Stimulated activated CD4-positive, alpha-beta T cell treated with anti-CD3 and anti-CD28 coated beads, Interleukin-2, amount 100 ng/mL, for 48 hours (primary cell): ENCODE measurements at regions not wholly inside any gene's neighbourhood (a gene's known extent, or its start where the extent isn't known, plus 50 kb on each side); places are given as distances from the start of the nearest gene placed in this dataset.

Source experiments
- DNase-seq, 2 donors: peaks; one replicate each; pipeline ENCODE4 v3.0.0-alpha.2; 2020

DNA sequence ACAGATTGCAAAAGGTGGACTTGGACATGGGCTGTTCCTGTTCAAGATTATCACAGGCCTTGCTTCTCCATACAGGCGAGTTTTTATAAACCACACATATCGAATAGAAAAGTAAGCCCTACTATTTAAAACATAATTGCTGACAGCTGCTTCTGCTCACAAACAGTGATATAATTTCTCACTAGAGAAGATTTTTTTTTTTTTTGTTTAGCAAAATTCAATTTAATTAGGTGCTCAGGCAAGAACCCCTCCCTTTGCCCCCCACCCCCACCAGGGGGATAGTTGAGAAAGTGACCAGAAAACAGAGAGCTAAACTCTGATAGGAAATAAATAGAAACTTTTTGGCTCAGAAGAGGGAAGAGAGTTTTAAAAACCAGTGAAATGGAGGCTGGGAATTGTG is 132.8 kb upstream of the CRY1 start:
- DNase-seq: no peak

DNA sequence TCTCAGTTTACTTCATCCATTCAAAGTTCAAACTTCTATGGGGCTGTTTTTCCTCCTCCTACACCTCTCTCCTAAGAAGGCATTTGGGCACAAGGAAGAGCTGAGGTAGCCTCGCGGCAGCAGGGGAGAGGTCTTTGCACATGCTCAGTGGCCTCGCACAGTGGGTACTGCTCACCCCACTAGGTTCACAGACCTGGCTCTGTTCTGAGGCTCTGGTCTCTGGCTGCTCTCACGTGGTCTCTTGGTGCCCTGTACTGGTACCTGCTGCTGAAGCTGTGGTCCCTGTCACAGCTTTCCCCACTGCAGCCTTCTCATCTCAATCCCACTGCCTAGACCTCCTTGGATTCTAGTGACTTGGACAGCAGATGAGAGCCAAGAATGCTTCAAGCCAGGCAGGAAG is 134.7 kb upstream of the CRY1 start:
- DNase-seq: no peak

DNA sequence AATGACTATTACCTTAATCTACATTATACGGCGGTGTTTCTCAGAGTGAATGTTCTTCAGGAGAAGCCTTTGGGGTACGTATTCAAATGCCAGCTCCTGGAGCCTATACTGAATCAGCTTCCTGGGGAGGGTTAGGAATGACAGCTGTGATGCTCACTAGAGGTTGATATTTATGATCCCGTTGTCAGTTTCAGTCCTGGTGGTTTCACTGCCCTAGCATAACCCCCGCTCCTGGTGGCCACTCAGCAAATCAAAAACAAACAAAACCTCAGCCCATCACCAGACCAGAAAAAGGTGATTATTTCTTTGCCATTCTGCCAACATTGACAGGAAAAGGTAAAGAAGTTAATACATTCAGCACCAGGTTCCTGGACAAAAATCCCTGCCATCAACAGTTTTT is 136.5 kb upstream of the CRY1 start:
- DNase-seq: no peak

- DNase-seq: no peak
These were observed 138.0 kb upstream of the CRY1 start for GRCh38 chr12:107231303-107231702.

DNA sequence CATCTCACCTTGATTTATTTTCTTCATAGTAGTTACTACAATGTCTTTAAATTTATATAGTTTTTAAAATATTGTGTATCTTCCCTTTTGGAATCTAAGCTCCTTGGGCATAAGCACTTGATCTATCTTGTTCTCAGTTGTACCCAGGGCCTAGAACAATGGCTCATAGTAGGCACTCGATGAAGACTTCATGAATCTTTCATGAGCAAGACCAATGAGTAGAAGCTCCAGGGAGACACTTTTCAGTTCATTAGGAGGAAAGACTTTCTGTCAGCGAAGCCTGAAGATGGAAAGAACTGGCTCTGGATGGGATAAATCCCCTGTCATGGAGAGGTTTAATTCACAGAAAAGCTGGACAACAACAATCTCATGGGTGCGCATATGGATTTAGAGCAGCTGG is 140.2 kb upstream of the CRY1 start:
- DNase-seq: no peak

- DNase-seq: no peak
These were observed 142.3 kb upstream of the CRY1 start for GRCh38 chr12:107235600-107235999.

DNA sequence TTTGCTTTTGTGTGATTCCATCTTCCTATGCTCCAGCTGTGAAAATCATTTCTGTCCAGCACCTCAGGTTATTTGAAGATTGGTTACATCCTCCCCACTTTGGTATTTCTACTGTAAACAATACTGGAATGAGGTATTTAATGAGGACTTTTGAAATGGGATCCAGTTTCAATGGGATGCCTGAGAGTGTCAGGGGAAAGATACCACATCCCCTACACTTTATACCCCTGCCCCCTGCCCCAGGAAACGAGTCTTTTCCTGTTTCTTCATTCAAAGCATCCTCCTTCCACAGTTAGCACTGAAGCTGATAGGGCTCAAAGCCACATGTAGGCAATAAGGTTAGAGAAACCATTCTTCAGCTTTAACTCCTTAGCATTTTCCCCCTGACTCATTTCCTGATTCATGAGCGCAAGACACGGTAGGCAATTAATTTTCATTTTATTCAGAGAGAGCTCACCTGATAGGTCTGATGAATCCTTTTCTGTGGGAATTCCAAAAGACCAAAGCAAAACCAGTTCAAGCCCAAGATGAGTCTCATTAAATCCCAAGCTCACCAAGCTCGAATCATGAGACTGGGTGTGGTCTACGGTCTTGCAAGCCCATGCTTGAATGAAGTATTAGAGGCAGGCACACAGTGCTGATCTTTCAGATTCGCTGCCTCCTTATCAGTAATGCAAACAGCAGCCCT is 143.6 kb upstream of the CRY1 start:
- DNase-seq: no peak

GRCh38 chr12:107238296-107238695 is 144.9 kb upstream of the CRY1 start:
- DNase-seq: no peak

DNA sequence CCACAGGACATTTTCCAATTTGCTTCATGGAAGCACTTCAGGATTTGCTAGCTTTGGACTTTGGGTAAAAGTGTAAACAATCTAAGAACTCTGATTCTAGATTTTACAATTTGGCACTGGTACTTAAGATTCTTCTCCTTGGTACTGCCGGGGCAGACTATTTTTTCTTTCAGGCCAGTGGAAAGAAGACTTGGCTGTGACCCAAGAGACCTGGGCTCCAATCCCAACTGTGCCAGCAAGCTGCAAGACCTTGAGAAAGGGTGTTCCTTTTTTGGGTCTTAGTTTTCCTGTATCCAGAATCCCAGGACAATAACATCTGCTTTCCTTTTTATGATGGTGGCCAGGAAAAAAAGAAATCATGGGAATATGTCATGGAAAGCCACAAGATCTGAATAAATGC is 148.1 kb upstream of the CRY1 start:
- DNase-seq: no peak

DNA sequence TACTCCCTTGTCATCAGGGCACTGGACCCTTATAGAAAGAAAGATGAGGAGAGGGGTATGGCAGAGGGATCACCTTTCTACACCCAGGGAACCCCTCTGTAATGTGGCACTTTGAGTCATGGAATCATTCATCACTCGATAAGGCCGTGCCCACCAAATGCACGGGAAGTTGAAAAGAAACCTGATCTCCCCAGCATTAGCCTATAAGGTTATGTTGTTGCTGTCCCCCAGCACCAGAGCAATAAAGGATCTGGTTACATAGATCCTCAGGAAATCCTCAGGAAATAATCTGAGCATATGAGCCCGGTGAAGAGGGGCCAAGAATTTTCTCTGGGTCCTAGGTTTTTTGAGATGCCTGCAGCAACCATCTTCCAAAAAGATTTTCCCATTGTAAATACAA is 148.8 kb upstream of the CRY1 start:
- DNase-seq: no peak

DNA sequence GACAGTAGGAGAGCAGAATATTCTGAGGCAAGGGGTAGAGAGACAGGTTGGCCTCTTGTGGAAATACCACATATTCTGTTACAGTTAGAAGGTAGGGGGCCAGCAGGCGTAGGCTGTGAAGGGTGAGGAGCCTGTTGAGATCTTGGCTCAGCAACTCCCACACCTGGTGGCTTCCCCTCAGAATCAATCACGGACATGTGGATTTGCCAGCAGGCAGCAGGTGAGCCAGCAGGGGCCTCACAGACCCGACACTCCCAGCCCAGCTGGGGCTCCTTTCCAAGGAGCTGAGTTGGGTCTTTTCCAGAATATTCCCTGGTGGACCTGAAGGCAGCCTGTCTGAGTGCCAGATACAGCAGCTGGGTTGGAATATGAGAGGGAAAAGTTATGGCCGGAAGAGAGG is 150.0 kb upstream of the CRY1 start:
- no peak for DNase-seq

GRCh38 chr12:107244584-107244983 is 151.2 kb upstream of the CRY1 start:
- no peak for DNase-seq

GRCh38 chr12:107247650-107248049 is 154.3 kb upstream of the CRY1 start:
- DNase-seq: no peak

- DNase-seq: no peak
These were observed 154.8 kb upstream of the CRY1 start for GRCh38 chr12:107248187-107248586.

- no peak for DNase-seq
These were observed 157.9 kb upstream of the CRY1 start for GRCh38 chr12:107251288-107251687.

- DNase-seq: no peak
These were observed 160.0 kb upstream of the CRY1 start for GRCh38 chr12:107253361-107253760.

DNA sequence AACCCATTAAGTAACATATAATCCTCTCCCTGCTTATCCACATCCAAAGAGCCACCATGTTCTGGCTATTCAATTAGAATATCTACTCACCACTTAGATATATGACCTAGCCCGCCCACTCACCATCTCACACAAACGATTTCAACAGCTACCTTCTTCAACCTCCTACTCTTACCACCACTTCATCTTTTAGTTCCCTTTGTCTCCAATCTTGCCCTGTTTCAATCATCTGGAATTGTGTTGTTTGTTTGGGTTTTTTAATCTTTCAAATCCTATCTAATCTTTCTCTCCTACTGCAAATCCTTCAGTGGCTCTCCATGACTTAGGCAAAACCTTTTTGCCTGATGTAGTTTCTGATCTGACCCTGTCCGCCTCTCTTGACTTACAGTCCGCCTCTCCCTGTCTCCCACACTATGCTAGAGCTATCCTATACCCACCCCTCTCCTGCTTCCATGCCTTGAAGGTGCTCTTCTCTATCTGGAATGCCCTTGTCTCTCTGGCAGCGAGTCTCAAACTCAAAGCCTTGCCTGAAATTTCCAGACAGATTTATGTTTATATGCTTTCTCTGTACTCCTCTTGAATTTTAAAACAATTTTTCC is 161.0 kb upstream of the CRY1 start:
- DNase-seq: no peak

DNA sequence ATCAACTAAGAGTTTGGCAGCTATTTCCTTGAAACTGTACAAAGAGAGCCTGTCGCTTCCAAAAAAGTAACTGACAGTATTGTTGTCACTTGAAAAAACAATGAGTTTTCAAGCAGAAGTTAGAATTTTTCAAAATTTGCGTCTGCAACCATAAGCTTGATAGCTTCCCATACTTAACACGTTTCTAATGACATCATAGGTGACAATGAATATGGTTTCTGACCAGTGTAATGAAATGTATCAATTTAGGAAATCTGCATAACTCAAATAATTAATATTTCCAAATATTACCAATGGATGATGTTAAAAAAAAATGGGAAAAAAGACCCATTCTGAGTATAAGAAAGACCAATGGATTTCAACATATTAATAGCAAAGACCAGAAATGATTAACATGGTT is 165.4 kb upstream of the CRY1 start:
- no peak for DNase-seq

DNA sequence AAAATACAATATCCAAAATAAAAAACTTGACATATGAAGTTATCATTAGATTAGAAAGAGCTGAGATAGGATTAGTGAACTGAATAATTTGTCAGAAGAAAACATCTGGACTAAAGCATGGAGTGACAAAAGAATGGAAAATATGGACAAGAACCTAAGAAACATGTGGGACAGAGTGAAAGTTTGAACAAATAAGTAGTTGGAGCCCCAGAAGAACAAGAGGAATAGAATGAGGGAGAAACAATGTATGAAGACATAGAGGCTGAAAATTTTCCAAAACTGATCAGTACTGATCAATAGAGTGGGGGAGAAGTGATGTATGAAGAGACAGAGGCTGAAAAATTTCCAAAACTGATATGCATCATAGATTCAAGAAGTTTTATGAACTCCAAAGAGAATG is 170.6 kb upstream of the CRY1 start:
- no peak for DNase-seq

DNA sequence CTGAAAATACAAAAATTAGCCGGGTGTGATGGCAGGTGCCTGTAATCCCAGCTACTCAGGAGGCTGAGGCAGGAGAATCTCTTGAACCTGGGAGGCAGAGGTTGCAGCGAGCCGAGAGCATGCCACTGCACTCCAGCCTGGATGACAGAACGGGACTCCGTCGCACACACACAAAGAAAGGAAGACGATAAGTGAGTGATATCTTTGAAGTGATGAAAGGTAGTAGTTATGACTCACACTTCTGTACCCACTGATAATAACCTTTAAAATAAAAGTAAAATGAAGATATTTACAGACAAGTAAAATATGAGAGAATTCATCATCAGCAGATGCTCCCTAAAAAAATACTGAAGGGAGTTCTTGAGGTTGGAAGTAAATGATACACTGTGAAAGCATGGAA is 171.3 kb upstream of the CRY1 start:
- no peak for DNase-seq

- no peak for DNase-seq
These were observed 174.3 kb upstream of the CRY1 start for GRCh38 chr12:107267604-107268003.

GRCh38 chr12:107271523-107271922 is 178.2 kb upstream of the CRY1 start:
- DNase-seq: no peak

DNA sequence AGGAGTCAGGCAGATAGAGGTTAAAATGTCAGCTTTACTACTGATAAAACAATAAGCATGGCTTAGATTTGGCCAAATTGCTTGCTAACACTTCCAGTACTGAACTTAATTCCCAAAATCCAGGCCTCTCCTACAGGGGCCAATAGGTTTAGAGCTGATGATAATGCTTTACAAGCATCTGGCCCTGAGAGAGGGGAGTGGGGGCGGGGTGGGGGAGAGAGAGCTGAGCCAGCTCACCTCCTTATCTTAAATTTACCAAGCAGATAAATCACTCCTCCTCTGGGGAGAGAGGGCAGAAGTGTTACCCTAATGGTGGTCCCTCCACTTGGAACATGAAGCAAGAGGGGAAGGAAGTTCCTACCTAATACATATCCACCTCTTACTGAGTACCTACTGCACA is 182.2 kb upstream of the CRY1 start:
- DNase-seq: no peak

DNA sequence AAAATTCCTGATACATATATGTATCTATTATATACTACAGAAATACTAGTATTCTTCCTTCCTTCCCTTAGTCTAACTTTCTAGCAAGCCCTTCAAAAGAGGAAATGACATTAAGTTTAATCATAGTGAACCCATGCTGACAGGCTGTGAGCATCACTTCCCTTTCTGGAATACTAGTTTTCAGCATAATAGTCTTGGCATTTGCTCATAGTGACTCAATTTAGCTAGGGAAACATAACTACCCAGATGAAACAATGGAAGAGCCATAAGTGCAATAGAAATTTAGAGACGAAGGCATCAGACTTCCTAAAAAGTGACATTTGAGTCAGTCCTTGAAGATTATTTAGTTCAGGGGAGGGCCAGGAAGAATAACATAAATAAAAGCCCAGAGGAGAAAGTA is 184.5 kb upstream of the CRY1 start:
- no peak for DNase-seq

- no peak for DNase-seq
These were observed 189.3 kb upstream of the CRY1 start for GRCh38 chr12:107282628-107283027.
